Spleen (tissue), 7 donors: ENCODE measurements at regions not wholly inside any gene's neighbourhood (a gene's known extent, or its start where the extent isn't known, plus 50 kb on each side); places are given as distances from the start of the nearest gene placed in this dataset.

Experiments used
- POLR2A ChIP-seq, 3 donors: fragments of 450-650 bp; IDR thresholded peaks; one replicate each; pipeline ENCODE4 v1.5.1; 2017; ENCODE audit warnings: antibody characterized with exemption in 3 of 3, mild to moderate bottlenecking in 1 of 3
- POLR2AphosphoS5 ChIP-seq, 3 donors: sonication (generic); formaldehyde crosslinking; IDR thresholded peaks; one replicate each; pipeline ENCODE4 v1.5.1; 2017; ENCODE audit warnings: antibody characterized with exemption in 3 of 3
- TF ChIP-seq, protein P1 (sequence below), 11 experiments: fragments of 200-600 bp in 7 of 11; fragments of 450-650 bp in 4 of 11; sonication (generic) in 4 of 11; IDR thresholded peaks in 8 of 11; conservative IDR thresholded peaks in 3 of 11; 1 replicate in 7 of 11; 2 replicates in 4 of 11; pipeline versions ENCODE4 v1.4.0 to v1.8.0; 2016 to 2021; ENCODE audit warnings: antibody characterized with exemption in 11 of 11, inconsistent platforms in 4 of 11, mild to moderate bottlenecking in 1 of 11
- donor health status: DM: no; HTN: no; CAD: no; lungs with moderate emphysema.
- donor health status: DM: no; HTN: no; CAD: no.
- donor health status: DM: no; HTN: no; CAD: no.

DNA sequence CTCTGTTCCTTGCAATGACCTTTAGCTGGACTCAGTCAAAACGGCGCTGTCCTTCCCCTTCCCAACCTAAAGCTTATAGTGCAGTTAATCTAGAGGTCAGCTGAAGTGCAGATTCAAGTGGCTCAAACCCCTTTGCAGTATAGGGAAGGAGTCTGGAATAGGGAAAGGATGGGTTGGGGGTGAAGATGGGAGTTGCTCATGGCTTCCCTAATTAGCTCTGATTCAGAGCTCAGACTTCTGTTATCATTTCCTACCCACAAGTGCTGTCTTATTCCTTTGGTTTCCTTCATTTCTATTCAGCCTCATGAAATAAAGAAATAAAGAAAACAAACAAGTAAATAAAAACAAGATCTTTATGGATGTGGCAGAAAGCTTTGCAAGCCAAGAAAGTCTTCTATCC is 264.0 kb upstream of the HMGA2 start:
- TF ChIP-seq, protein P1, sequence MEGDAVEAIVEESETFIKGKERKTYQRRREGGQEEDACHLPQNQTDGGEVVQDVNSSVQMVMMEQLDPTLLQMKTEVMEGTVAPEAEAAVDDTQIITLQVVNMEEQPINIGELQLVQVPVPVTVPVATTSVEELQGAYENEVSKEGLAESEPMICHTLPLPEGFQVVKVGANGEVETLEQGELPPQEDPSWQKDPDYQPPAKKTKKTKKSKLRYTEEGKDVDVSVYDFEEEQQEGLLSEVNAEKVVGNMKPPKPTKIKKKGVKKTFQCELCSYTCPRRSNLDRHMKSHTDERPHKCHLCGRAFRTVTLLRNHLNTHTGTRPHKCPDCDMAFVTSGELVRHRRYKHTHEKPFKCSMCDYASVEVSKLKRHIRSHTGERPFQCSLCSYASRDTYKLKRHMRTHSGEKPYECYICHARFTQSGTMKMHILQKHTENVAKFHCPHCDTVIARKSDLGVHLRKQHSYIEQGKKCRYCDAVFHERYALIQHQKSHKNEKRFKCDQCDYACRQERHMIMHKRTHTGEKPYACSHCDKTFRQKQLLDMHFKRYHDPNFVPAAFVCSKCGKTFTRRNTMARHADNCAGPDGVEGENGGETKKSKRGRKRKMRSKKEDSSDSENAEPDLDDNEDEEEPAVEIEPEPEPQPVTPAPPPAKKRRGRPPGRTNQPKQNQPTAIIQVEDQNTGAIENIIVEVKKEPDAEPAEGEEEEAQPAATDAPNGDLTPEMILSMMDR (IDR thresholded peaks at IDR 0.05 in 8 of 11, conservative IDR thresholded peaks at IDR 0.05 in 3 of 11): no peak
- TF ChIP-seq POLR2AphosphoS5 (IDR thresholded peaks at IDR 0.05) (no peak), POLR2A (IDR thresholded peaks at IDR 0.05) (no peak)
